Tongue (tissue), 1 donor: ENCODE measurements at regions not wholly inside any gene's neighbourhood (a gene's known extent, or its start where the extent isn't known, plus 50 kb on each side); places are given as distances from the start of the nearest gene placed in this dataset.
"Not testable (repeated sequence)": the region's sequence is repeated elsewhere in the genome, so short reads cannot be mapped to it uniquely, and the experiment has no call there.

ENCODE experiments used
- DNase-seq: peaks from one replicate; pipeline ENCODE4 v3.0.0-alpha.2; 2015

- no peak for DNase-seq
Observed at GRCh38 chr6:126672649-126673048, 332.7 kb downstream of the CENPW start.

- not testable (repeated sequence) for DNase-seq
Observed at GRCh38 chr6:126673749-126674148, 333.8 kb downstream of the CENPW start.

- DNase-seq: no peak
Observed at GRCh38 chr6:126682440-126682839, 342.5 kb downstream of the CENPW start.

GRCh38 chr6:126685182-126685581, 345.3 kb downstream of the CENPW start:
- DNase-seq: no peak

- peak; percentile 68 for DNase-seq
Observed at GRCh38 chr6:126696921-126697693, 357.2 kb downstream of the CENPW start.

GRCh38 chr6:126698732-126699240, 358.9 kb downstream of the CENPW start:
- DNase-seq: no peak

- peak; percentile 2 for DNase-seq
Observed at GRCh38 chr6:126701676-126702560, 362.0 kb downstream of the CENPW start.

GRCh38 chr6:126716032-126716431, 376.1 kb downstream of the CENPW start:
- DNase-seq: peak; percentile 12

GRCh38 chr6:126716826-126717509, 377.1 kb downstream of the CENPW start:
- peak; percentile 7 for DNase-seq

GRCh38 chr6:126718600-126719327, 378.8 kb downstream of the CENPW start:
- DNase-seq: no peak

- DNase-seq: no peak
Observed at GRCh38 chr6:126720304-126720703, 380.4 kb downstream of the CENPW start.

GRCh38 chr6:126721581-126722160, 381.8 kb downstream of the CENPW start:
- DNase-seq: no peak

- no peak for DNase-seq
Observed at GRCh38 chr6:126722411-126722810, 382.5 kb downstream of the CENPW start.

GRCh38 chr6:126723541-126724170, 383.7 kb downstream of the CENPW start:
- DNase-seq: no peak

- DNase-seq: no peak
Observed at GRCh38 chr6:126724821-126725220, 384.9 kb downstream of the CENPW start.

- DNase-seq: not testable (repeated sequence)
Observed at GRCh38 chr6:126726454-126726853, 386.5 kb downstream of the CENPW start.

GRCh38 chr6:126738146-126738545, 380.3 kb upstream of the RSPO3 start:
- DNase-seq: no peak

- DNase-seq: no peak
Observed at GRCh38 chr6:126738641-126739040, 379.8 kb upstream of the RSPO3 start.

- DNase-seq: no peak
Observed at GRCh38 chr6:126743076-126743475, 375.4 kb upstream of the RSPO3 start.

- DNase-seq: no peak
Observed at GRCh38 chr6:126747728-126748540, 370.5 kb upstream of the RSPO3 start.
